ENCODE measurements at regions not wholly inside any gene's neighbourhood (a gene's known extent, or its start where the extent isn't known, plus 50 kb on each side); places are given as distances from the start of the nearest gene placed in this dataset.

- no peak for TF ChIP-seq ATF2 (IDR thresholded peaks at IDR 0.05; ENCODE audit: low read length)
- TF ChIP-seq TEAD4 (IDR thresholded peaks at IDR 0.05; ENCODE audit: low read depth, low read length), result no peak
- TF ChIP-seq CHD2 (IDR thresholded peaks at IDR 0.05; ENCODE audit: low read length), result no peak
Measured at GRCh38 chr2:153595939-153596338, 117.4 kb upstream of the RPRM start (continued).
